OCI-LY3 (cell line): ENCODE measurements at regions not wholly inside any gene's neighbourhood (a gene's known extent, or its start where the extent isn't known, plus 50 kb on each side); places are given as distances from the start of the nearest gene placed in this dataset.

Source experiments
- H2AFZ ChIP-seq: fragments of 200-600, 300-600 bp; shearing (Covaris generic); 2 replicates; pipeline ENCODE4 v1.6.0; 2014; ENCODE audit warnings: antibody characterized with exemption, low read depth, low read length
- H3K27ac ChIP-seq: fragments of 200-600, 300-600 bp; sonication (generic); 2 replicates; pipeline ENCODE4 v1.5.1; 2014; ENCODE audit warnings: mild to moderate bottlenecking, low read length, moderate library complexity, mixed read lengths
- H3K27me3 ChIP-seq: fragments of 200-600, 300-600 bp; sonication (generic); 2 replicates; pipeline ENCODE4 v1.6.1; 2014; ENCODE audit warnings: low read depth, low read length, mixed read lengths
- H3K36me3 ChIP-seq: fragments of 200-600, 300-600 bp; sonication (generic); replicated peaks from 2 replicates; pipeline ENCODE3; 2014; ENCODE audit warnings: low read depth, low read length, mixed read lengths
- H3K4me1 ChIP-seq: fragments of 300-600, 200-600 bp; sonication (generic); 2 replicates; pipeline ENCODE4 v1.6.1; 2014; ENCODE audit warnings: low read length, mixed read lengths
- H3K4me2 ChIP-seq: fragments of 200-600, 300-600 bp; sonication (generic); 2 replicates; pipeline ENCODE4 v1.6.1; 2014; ENCODE audit warnings: low read length, mixed read lengths
- H3K4me3 ChIP-seq: fragments of 300-600, 200-600 bp; sonication (generic); 2 replicates; pipeline ENCODE4 v1.5.1; 2014; ENCODE audit warnings: antibody characterized with exemption, mild to moderate bottlenecking, low read length, moderate library complexity
- H3K79me2 ChIP-seq: fragments of 300-600, 200-600 bp; shearing (Covaris generic); 2 replicates; pipeline ENCODE4 v1.6.1; 2014; ENCODE audit warnings: mild to moderate bottlenecking, low read length, mixed read lengths
- H3K9ac ChIP-seq: fragments of 300-600, 200-600 bp; shearing (Covaris generic); 2 replicates; pipeline ENCODE4 v1.6.0; 2014; ENCODE audit warnings: mild to moderate bottlenecking, low read length, moderate library complexity
- H3K9me3 ChIP-seq: fragments of 200-600, 300-600 bp; shearing (Covaris generic); 2 replicates; pipeline ENCODE4 v1.6.1; 2014; ENCODE audit warnings: low read length, mixed read lengths; ENCODE audit not compliant: insufficient read depth
- H4K20me1 ChIP-seq: fragments of 200-600, 300-600 bp; sonication (generic); 2 replicates; pipeline ENCODE4 v1.6.1; 2016; ENCODE audit warnings: low read length, mixed read lengths; ENCODE audit not compliant: insufficient read depth
- EZH2phosphoT487 ChIP-seq: fragments of 200-600 bp; shearing (Covaris generic); IDR thresholded peaks from 2 replicates; pipeline ENCODE4 v1.6.1; 2018; ENCODE audit warnings: antibody characterized with exemption, mixed run types, low read depth
- TF ChIP-seq, protein P1 (sequence below): fragments of 200-600, 300-600 bp; sonication (generic); IDR thresholded peaks from 2 replicates; pipeline ENCODE4 v1.5.1; 2014; ENCODE audit warnings: antibody characterized with exemption, low read length, low read depth

DNA sequence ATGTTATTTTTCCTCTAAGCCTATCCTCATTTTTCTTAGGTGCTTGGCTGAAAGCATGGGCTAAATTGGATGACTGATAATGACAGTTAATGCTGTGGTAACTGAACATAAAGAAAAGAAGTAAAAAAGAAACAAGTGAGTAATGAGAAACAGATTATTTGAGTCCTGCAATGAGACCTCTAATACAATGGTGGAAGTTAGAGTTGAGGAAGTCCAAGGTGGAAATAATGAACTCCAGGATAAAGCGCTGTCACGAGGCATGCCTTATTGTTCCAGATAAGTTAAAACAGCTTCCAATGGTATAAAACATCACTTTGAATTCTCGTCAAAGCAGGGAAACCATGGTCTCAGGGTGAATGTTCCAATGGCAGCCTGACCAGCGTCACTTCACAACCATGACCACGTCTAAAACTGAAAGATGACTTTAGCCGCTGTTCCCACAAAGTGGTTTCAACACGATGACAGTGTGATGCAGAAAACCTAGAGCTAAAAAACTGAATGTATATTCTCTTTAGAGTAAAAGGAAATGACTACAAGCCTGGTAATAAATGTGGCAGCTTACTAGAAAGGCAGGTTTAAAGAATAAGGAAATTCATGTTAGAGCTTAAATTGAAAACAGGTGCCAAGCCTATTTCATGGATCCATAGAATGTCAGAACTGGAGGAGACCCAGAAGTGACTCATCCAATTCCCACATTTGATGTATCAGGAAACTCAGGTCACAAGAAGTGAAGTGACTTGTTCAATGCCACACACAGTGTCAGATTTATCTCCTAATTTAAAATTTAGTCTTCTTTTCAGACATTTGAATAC lies 202.6 kb upstream of the GYPA start:
- no peaks in the 10 kb centered on the region for H3K79me2 ChIP-seq
- H3K9ac ChIP-seq: no peak overlapping the region
- H2AFZ ChIP-seq: no peak overlapping the region
- no peak overlapping the region for H3K27ac ChIP-seq
- H3K36me3 ChIP-seq: no peaks in the 10 kb centered on the region
- H3K27me3 ChIP-seq: peaks cover 65% of the 10 kb centered on the region
- H4K20me1 ChIP-seq: no peaks in the 10 kb centered on the region
- TF ChIP-seq, protein P1, sequence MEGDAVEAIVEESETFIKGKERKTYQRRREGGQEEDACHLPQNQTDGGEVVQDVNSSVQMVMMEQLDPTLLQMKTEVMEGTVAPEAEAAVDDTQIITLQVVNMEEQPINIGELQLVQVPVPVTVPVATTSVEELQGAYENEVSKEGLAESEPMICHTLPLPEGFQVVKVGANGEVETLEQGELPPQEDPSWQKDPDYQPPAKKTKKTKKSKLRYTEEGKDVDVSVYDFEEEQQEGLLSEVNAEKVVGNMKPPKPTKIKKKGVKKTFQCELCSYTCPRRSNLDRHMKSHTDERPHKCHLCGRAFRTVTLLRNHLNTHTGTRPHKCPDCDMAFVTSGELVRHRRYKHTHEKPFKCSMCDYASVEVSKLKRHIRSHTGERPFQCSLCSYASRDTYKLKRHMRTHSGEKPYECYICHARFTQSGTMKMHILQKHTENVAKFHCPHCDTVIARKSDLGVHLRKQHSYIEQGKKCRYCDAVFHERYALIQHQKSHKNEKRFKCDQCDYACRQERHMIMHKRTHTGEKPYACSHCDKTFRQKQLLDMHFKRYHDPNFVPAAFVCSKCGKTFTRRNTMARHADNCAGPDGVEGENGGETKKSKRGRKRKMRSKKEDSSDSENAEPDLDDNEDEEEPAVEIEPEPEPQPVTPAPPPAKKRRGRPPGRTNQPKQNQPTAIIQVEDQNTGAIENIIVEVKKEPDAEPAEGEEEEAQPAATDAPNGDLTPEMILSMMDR: no peak
- no peak for TF ChIP-seq EZH2phosphoT487
- H3K4me2 ChIP-seq: no peak overlapping the region
- H3K4me1 ChIP-seq: peaks cover 11% of the 10 kb centered on the region
- no peak overlapping the region for H3K4me3 ChIP-seq
- no peaks in the 10 kb centered on the region for H3K9me3 ChIP-seq

DNA sequence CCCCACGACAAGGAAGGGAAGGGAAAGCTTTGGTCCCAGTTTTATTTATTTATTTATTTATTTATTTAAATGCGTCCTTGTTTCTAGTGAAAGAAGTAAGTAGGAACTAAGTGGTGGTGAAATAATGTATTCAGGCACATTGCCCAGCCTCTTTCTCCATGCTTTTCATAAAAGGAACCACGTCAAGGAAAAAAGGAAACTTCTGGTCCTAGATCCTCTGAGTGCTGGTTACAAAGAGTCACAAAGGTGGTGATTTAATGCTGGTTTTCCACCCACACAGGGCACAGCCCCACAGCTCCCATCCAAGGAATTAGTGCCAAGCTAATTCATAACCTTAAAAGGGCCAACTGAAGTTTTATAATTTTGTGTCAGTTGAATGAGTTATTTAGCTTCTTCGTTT lies 206.6 kb upstream of the GYPA start:
- Histone ChIP-seq H3K27ac (no peak overlapping the region), H3K27me3 (peaks cover 86% of the 10 kb centered on the region), H4K20me1 (no peaks in the 10 kb centered on the region), H3K9ac (no peak overlapping the region), H2AFZ (no peak overlapping the region), H3K4me1 (no peaks in the 10 kb centered on the region), H3K9me3 (no peaks in the 10 kb centered on the region), H3K4me3 (no peak overlapping the region), H3K79me2 (no peaks in the 10 kb centered on the region), H3K4me2 (no peak overlapping the region), H3K36me3 (no peaks in the 10 kb centered on the region)
- TF ChIP-seq, protein P1: no peak
- no peak for TF ChIP-seq EZH2phosphoT487

DNA sequence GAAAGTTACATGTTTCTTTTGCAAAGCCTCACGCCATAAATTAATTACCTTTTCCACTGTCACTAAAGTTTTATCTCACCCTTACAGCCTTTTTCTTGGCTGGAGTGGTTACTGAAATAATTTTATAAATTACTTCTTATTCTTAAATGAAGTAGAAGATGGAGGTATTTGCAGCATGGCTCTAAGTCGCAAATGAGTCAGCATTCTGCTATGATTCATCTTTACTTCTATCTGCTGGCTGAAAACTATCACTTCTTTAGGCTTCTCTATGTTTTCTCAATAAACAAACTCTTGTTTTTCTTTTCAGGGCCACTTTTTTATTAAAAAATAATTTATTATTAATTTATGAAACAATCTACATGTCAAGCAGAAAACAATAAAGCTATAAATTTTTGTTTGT lies 210.2 kb upstream of the GYPA start:
- TF ChIP-seq, protein P1: no peak
- TF ChIP-seq EZH2phosphoT487: no peak
- Histone ChIP-seq H3K9ac (no peak overlapping the region), H3K36me3 (no peaks in the 10 kb centered on the region), H3K27ac (no peak overlapping the region), H3K4me2 (no peak overlapping the region), H2AFZ (no peak overlapping the region), H4K20me1 (peaks cover 35% of the 10 kb centered on the region), H3K4me1 (peaks cover 4% of the 10 kb centered on the region), H3K79me2 (no peaks in the 10 kb centered on the region), H3K27me3 (peaks cover 93% of the 10 kb centered on the region), H3K4me3 (no peak overlapping the region), H3K9me3 (no peaks in the 10 kb centered on the region)

DNA sequence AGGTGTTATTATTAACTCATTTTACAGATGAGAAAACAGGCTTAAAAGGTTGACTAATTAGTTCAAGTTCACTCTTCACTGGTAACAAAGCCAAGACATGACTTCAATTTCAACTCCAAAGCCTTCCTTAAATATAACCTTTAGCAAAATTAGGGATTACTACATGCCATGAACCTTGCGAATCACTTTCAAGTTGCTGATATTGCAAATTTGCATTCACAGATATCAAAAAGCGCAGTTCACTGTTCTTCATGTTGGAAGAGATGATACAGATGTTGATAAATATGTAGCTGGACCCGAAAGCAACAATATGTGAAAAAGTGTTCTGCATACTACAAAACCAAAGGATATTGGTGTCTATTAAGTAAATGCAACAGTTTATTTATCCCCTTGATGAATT lies 210.8 kb upstream of the GYPA start:
- Histone ChIP-seq H3K27me3 (peaks cover 93% of the 10 kb centered on the region), H3K4me1 (peaks cover 10% of the 10 kb centered on the region), H4K20me1 (peaks cover 40% of the 10 kb centered on the region), H3K9ac (no peak overlapping the region), H2AFZ (no peak overlapping the region), H3K9me3 (no peaks in the 10 kb centered on the region), H3K36me3 (no peaks in the 10 kb centered on the region), H3K27ac (no peak overlapping the region), H3K79me2 (no peaks in the 10 kb centered on the region), H3K4me3 (no peak overlapping the region), H3K4me2 (no peak overlapping the region)
- 0 out of 2 replicates have a peak, but pooled peaks have one; percentile 14 for TF ChIP-seq EZH2phosphoT487
- TF ChIP-seq, protein P1: no peak
